ENCODE measurements at regions not wholly inside any gene's neighbourhood (a gene's known extent, or its start where the extent isn't known, plus 50 kb on each side); places are given as distances from the start of the nearest gene placed in this dataset.

DNA sequence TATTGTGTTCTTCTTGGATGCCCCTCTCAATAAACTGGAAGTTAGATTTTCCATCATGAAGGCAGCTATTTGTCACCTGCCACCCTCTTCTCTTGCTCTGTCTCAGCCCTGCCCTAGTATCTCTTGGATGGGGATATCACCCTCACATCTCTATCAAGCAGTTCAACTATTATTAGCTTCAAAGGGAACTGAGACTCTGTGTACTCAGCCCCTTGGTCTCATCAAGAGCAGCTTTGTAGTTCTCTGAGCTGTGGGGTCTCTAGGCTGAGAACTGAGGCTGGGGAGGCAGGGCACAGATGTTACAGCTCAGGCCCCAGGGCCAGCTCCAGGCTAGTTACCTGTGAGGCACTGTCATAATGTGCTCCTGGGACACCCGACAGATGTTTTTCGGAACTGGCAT lies 130.3 kb downstream of the DAD1 start:
- BruUV-seq (replicated peaks), result no TSS peak
- CTCF ChIA-PET, result interaction anchor here (1.0 kb wide), 1 partner anchor 13 kb away, joined by 4 read pairs; no protein-coding TSS in a partner anchor
- TF ChIP-seq, protein P1, sequence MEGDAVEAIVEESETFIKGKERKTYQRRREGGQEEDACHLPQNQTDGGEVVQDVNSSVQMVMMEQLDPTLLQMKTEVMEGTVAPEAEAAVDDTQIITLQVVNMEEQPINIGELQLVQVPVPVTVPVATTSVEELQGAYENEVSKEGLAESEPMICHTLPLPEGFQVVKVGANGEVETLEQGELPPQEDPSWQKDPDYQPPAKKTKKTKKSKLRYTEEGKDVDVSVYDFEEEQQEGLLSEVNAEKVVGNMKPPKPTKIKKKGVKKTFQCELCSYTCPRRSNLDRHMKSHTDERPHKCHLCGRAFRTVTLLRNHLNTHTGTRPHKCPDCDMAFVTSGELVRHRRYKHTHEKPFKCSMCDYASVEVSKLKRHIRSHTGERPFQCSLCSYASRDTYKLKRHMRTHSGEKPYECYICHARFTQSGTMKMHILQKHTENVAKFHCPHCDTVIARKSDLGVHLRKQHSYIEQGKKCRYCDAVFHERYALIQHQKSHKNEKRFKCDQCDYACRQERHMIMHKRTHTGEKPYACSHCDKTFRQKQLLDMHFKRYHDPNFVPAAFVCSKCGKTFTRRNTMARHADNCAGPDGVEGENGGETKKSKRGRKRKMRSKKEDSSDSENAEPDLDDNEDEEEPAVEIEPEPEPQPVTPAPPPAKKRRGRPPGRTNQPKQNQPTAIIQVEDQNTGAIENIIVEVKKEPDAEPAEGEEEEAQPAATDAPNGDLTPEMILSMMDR (IDR thresholded peaks at IDR 0.05; ENCODE audit: unreplicated experiment), result no peak
- no peak for DNase-seq
- Mint-ChIP-seq H3K4me1 (ENCODE audit: low read depth, unreplicated experiment) (no peaks in the 10 kb centered on the region), H3K9me3 (ENCODE audit: low read depth, unreplicated experiment) (no peaks in the 10 kb centered on the region), H3K4me3 (ENCODE audit: low read depth, unreplicated experiment) (no peak overlapping the region), H3K27me3 (ENCODE audit: unreplicated experiment) (peaks cover 55% of the 10 kb centered on the region), H3K27ac (ENCODE audit: unreplicated experiment) (no peak overlapping the region), H3K36me3 (ENCODE audit: insufficient read depth, unreplicated experiment) (no peaks in the 10 kb centered on the region)
- intact Hi-C loops (cut with micrococcal nuclease; ENCODE audit: unreplicated experiment), result no loop called here

DNA sequence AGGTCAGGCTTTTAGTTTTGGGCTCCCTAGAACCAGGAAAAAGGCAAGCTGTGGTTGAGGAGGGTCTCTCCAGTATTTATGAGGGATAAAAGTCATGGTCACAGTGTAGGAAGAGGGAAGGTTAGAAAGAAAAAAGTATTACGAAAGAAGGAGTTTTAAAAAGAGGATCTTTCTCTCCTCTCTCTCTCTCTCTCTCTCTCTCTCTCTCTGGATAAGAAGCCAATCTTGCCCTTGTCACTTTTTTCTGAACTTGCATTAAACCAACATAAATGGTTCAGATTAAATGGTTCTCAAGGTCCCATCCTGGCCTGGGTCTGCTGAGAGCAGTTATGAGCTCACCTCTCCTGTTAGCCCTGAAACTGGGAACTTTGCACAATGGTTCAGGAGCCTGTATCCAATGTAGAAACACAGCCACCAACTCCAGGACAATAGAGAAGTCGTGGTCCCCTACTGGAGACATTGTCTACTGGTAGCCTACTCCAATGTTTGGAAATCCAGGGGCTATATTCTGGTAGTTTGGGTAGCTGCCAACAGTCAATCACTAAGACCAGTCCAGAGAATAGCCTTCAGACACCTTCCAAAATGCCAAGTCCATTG lies 131.9 kb downstream of the DAD1 start:
- intact Hi-C loops (cut with micrococcal nuclease; ENCODE audit: unreplicated experiment), result no loop called here
- no TSS peak for BruUV-seq (replicated peaks)
- TF ChIP-seq, protein P1 (IDR thresholded peaks at IDR 0.05; ENCODE audit: unreplicated experiment), result no peak
- DNase-seq, result no peak
- CTCF ChIA-PET, result no interaction called here
- Mint-ChIP-seq H3K27me3 (ENCODE audit: unreplicated experiment) (peaks cover 70% of the 10 kb centered on the region), H3K4me3 (ENCODE audit: low read depth, unreplicated experiment) (no peak overlapping the region), H3K9me3 (ENCODE audit: low read depth, unreplicated experiment) (no peaks in the 10 kb centered on the region), H3K27ac (ENCODE audit: unreplicated experiment) (no peak overlapping the region), H3K36me3 (ENCODE audit: insufficient read depth, unreplicated experiment) (no peaks in the 10 kb centered on the region), H3K4me1 (ENCODE audit: low read depth, unreplicated experiment) (no peaks in the 10 kb centered on the region)

DNA sequence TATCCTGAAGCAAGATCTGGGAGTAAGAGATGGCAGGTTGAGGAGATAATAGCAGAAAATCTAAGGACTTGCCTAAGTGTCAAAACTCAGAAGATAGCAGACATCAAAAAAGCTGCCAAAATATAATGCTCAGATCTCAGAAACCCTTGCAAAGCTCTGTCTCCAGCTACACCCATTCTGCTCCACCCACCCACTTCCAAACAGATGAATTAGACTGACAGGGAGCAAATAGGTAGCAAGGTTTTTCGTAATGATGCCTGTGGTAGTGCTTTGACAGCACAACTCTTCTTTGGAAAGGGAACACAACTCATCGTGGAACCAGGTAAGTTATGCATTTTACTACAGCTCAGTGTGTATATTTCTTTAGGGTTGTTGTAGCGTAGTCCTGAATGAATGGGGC lies 132.6 kb downstream of the DAD1 start:
- intact Hi-C loops (cut with micrococcal nuclease; ENCODE audit: unreplicated experiment), result no loop called here
- H3K36me3 Mint-ChIP-seq (ENCODE audit: insufficient read depth, unreplicated experiment), result no peaks in the 10 kb centered on the region
- no peaks in the 10 kb centered on the region for H3K4me1 Mint-ChIP-seq (ENCODE audit: low read depth, unreplicated experiment)
- no peak overlapping the region for H3K4me3 Mint-ChIP-seq (ENCODE audit: low read depth, unreplicated experiment)
- DNase-seq, result no peak
- TF ChIP-seq, protein P1 (IDR thresholded peaks at IDR 0.05; ENCODE audit: unreplicated experiment), result no peak
- peaks cover 70% of the 10 kb centered on the region for H3K27me3 Mint-ChIP-seq (ENCODE audit: unreplicated experiment)
- H3K9me3 Mint-ChIP-seq (ENCODE audit: low read depth, unreplicated experiment), result no peaks in the 10 kb centered on the region
- no TSS peak for BruUV-seq (replicated peaks)
- CTCF ChIA-PET, result no interaction called here
- H3K27ac Mint-ChIP-seq (ENCODE audit: unreplicated experiment), result no peak overlapping the region

DNA sequence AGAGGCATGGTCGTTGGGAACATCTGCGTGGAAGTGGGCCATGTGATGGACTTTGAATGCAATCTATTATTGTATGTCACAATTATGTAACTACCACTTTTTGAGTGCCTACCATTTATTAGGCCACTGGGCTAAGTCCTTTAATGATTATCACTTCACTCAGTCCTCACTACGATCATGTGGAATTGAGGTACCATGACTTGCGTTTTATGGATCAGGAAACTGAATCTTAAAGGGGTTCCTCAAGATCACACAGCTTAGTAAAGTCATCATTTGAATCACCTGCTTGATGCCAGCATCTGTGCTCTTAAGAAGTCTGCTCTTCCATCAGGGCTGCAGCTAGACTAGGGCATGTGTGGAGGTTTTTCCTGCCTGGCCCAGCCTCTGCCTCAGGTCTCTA lies 136.7 kb downstream of the DAD1 start:
- Mint-ChIP-seq H3K27me3 (ENCODE audit: unreplicated experiment) (peaks cover 51% of the 10 kb centered on the region), H3K4me3 (ENCODE audit: low read depth, unreplicated experiment) (no peak overlapping the region), H3K36me3 (ENCODE audit: insufficient read depth, unreplicated experiment) (no peaks in the 10 kb centered on the region), H3K4me1 (ENCODE audit: low read depth, unreplicated experiment) (peaks cover 13% of the 10 kb centered on the region), H3K9me3 (ENCODE audit: low read depth, unreplicated experiment) (no peaks in the 10 kb centered on the region), H3K27ac (ENCODE audit: unreplicated experiment) (no peak overlapping the region)
- intact Hi-C loops (cut with micrococcal nuclease; ENCODE audit: unreplicated experiment), result no loop called here
- TF ChIP-seq, protein P1 (IDR thresholded peaks at IDR 0.05; ENCODE audit: unreplicated experiment), result no peak
- BruUV-seq (replicated peaks), result no TSS peak
- DNase-seq, result no peak
- CTCF ChIA-PET, result no interaction called here

Data from Calu3 (cell line).